DOHH2 (cell line): ENCODE measurements at regions not wholly inside any gene's neighbourhood (a gene's known extent, or its start where the extent isn't known, plus 50 kb on each side); places are given as distances from the start of the nearest gene placed in this dataset.

Experiments
- H3F3A ChIP-seq: fragments of 200-600 bp; sonication (generic), shearing (Covaris generic); 2 replicates; pipeline ENCODE4 v1.6.0; 2016; ENCODE audit warnings: antibody characterized with exemption, mild to moderate bottlenecking; ENCODE audit not compliant: control insufficient read depth, insufficient read depth
- H3K27ac ChIP-seq: fragments of 200-600 bp; sonication (generic); 2 replicates; pipeline ENCODE4 v1.5.1; 2014; ENCODE audit warnings: low read depth, mild to moderate bottlenecking, low read length, moderate library complexity
- H3K27me3 ChIP-seq: fragments of 200-600 bp; sonication (generic); 2 replicates; pipeline ENCODE4 v1.6.1; 2014; ENCODE audit warnings: mild to moderate bottlenecking, low read length, mixed read lengths; ENCODE audit not compliant: control insufficient read depth
- H3K36me3 ChIP-seq: fragments of 200-600 bp; sonication (generic); 2 replicates; pipeline ENCODE4 v1.6.1; 2014; ENCODE audit warnings: mild to moderate bottlenecking, low read length, moderate library complexity, mixed read lengths; ENCODE audit not compliant: control insufficient read depth
- H3K4me1 ChIP-seq: fragments of 200-600 bp; sonication (generic); 2 replicates; pipeline ENCODE4 v1.6.1; 2014; ENCODE audit warnings: mild to moderate bottlenecking, low read length, mixed read lengths; ENCODE audit not compliant: control insufficient read depth
- H3K4me2 ChIP-seq: fragments of 200-600 bp; sonication (generic); 2 replicates; pipeline ENCODE4 v1.6.0; 2014; ENCODE audit warnings: mild to moderate bottlenecking, low read length, moderate library complexity
- H3K4me3 ChIP-seq: fragments of 200-600 bp; sonication (generic); 2 replicates; pipeline ENCODE4 v1.5.1; 2014; ENCODE audit warnings: mild to moderate bottlenecking, low read length, mixed read lengths
- H3K79me2 ChIP-seq: fragments of 200-600 bp; sonication (generic); 2 replicates; pipeline ENCODE4 v1.6.1; 2014; ENCODE audit warnings: mild to moderate bottlenecking, low read length, mixed read lengths; ENCODE audit not compliant: control insufficient read depth
- H3K9me2 ChIP-seq: fragments of 200-600 bp; sonication (generic); replicated peaks from 2 replicates; pipeline ENCODE4 v1.6.1; 2014; ENCODE audit warnings: mild to moderate bottlenecking, low read length, mixed read lengths; ENCODE audit not compliant: control insufficient read depth
- H3K9me3 ChIP-seq: fragments of 200-600 bp; sonication (generic); 2 replicates; pipeline ENCODE4 v1.6.1; 2014; ENCODE audit warnings: antibody characterized with exemption, low read length, mixed read lengths; ENCODE audit not compliant: control insufficient read depth, insufficient read depth
- H4K20me1 ChIP-seq: fragments of 200-600 bp; sonication (generic); 2 replicates; pipeline ENCODE4 v1.6.0; 2014; ENCODE audit warnings: low read depth, mild to moderate bottlenecking, antibody characterized with exemption, low read length, moderate library complexity; ENCODE audit not compliant: control insufficient read depth, insufficient read depth
- CTCF ChIP-seq: fragments of 200-600 bp; sonication (generic); IDR thresholded peaks from one replicate; pipeline ENCODE4 v1.5.1; 2014; ENCODE audit warnings: antibody characterized with exemption, mild to moderate bottlenecking, low read depth, low read length; ENCODE audit not compliant: poor library complexity, severe bottlenecking
- EZH2phosphoT487 ChIP-seq: fragments of 200-600 bp; sonication (generic); IDR thresholded peaks from 2 replicates; pipeline ENCODE4 v1.6.1; 2017; ENCODE audit warnings: borderline replicate concordance, mild to moderate bottlenecking, antibody characterized with exemption, low read length, moderate library complexity, mixed read lengths

GRCh38 chr2:175518206-175518605 is 336.7 kb upstream of the ATP5MC3 start:
- H3K4me3 ChIP-seq, result no peak overlapping the region
- no peak overlapping the region for H3K27ac ChIP-seq
- no peaks in the 10 kb centered on the region for H4K20me1 ChIP-seq
- no peaks in the 10 kb centered on the region for H3K27me3 ChIP-seq
- no peaks in the 10 kb centered on the region for H3F3A ChIP-seq
- TF ChIP-seq EZH2phosphoT487 (no peak), CTCF (no peak)
- H3K36me3 ChIP-seq, result no peaks in the 10 kb centered on the region
- H3K4me2 ChIP-seq, result no peak overlapping the region
- no peaks in the 10 kb centered on the region for H3K9me2 ChIP-seq
- H3K79me2 ChIP-seq, result no peaks in the 10 kb centered on the region
- H3K4me1 ChIP-seq, result no peaks in the 10 kb centered on the region
- H3K9me3 ChIP-seq, result no peaks in the 10 kb centered on the region

DNA sequence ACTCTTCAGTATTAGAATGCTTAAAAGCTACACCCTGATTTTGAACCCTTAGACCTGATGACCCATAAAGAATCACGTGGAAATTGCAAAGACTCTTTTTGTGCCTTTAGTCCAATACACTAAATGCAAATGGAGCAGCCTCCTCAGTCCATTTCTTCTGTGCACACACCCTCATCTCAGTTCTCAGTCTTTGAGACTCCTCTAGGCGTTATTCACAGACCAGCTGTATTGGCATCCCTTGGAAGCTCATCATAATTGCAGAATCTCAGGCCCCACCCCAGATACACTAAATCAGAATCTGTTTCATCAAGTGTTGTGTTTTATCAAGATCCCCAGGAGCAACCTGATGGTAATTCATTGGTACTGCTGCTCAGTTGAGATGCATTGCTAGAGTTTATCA is 335.0 kb upstream of the ATP5MC3 start:
- H3K27ac ChIP-seq, result no peak overlapping the region
- no peaks in the 10 kb centered on the region for H3K9me3 ChIP-seq
- no peaks in the 10 kb centered on the region for H3K79me2 ChIP-seq
- no peaks in the 10 kb centered on the region for H3K9me2 ChIP-seq
- no peaks in the 10 kb centered on the region for H3K36me3 ChIP-seq
- H3K4me1 ChIP-seq, result no peaks in the 10 kb centered on the region
- H3F3A ChIP-seq, result no peaks in the 10 kb centered on the region
- no peak overlapping the region for H3K4me2 ChIP-seq
- no peaks in the 10 kb centered on the region for H4K20me1 ChIP-seq
- no peaks in the 10 kb centered on the region for H3K27me3 ChIP-seq
- TF ChIP-seq EZH2phosphoT487 (no peak), CTCF (no peak)
- no peak overlapping the region for H3K4me3 ChIP-seq

- Histone ChIP-seq H3K27me3 (no peaks in the 10 kb centered on the region), H3K27ac (no peak overlapping the region), H3K4me2 (no peak overlapping the region), H3K9me3 (no peaks in the 10 kb centered on the region), H3K4me3 (no peak overlapping the region), H3K4me1 (no peaks in the 10 kb centered on the region), H4K20me1 (no peaks in the 10 kb centered on the region), H3K9me2 (no peaks in the 10 kb centered on the region), H3F3A (no peaks in the 10 kb centered on the region), H3K79me2 (no peaks in the 10 kb centered on the region), H3K36me3 (no peaks in the 10 kb centered on the region)
- no peak for TF ChIP-seq CTCF
- TF ChIP-seq EZH2phosphoT487, result no peak
Observed at GRCh38 chr2:175500255-175500654, 318.7 kb upstream of the ATP5MC3 start.

GRCh38 chr2:175490360-175490791 is 308.9 kb upstream of the ATP5MC3 start:
- TF ChIP-seq CTCF (no peak), EZH2phosphoT487 (no peak)
- Histone ChIP-seq H3K4me2 (no peak overlapping the region), H3K9me3 (no peaks in the 10 kb centered on the region), H3K27ac (no peak overlapping the region), H3K4me3 (no peak overlapping the region), H3K9me2 (no peaks in the 10 kb centered on the region), H3F3A (no peaks in the 10 kb centered on the region), H3K4me1 (no peaks in the 10 kb centered on the region), H4K20me1 (no peaks in the 10 kb centered on the region), H3K27me3 (no peaks in the 10 kb centered on the region), H3K79me2 (no peaks in the 10 kb centered on the region), H3K36me3 (no peaks in the 10 kb centered on the region)
